Skin epidermis (tissue), 12 donors: ENCODE measurements at regions not wholly inside any gene's neighbourhood (a gene's known extent, or its start where the extent isn't known, plus 50 kb on each side); places are given as distances from the start of the nearest gene placed in this dataset.
"Not testable (repeated sequence)": the region's sequence is repeated elsewhere in the genome, so short reads cannot be mapped to it uniquely, and the experiment has no call there.

ENCODE experiments used
- H3K27ac ChIP-seq, 21 experiments: fragments of 200-600 bp; sonication (generic) in 11 of 21; one replicate each; pipeline ENCODE4 v1.5.0; 2020; ENCODE audit warnings: mild to moderate bottlenecking in 3 of 21, inconsistent platforms in 2 of 21, moderate library complexity in 2 of 21
- H3K4me3 ChIP-seq, 7 experiments: fragments of 200-600 bp; sonication (generic) in 2 of 7; one replicate each; pipeline ENCODE4 v1.5.0; 2020; ENCODE audit warnings: inconsistent platforms in 2 of 7, mild to moderate bottlenecking in 2 of 7, moderate library complexity in 1 of 7

DNA sequence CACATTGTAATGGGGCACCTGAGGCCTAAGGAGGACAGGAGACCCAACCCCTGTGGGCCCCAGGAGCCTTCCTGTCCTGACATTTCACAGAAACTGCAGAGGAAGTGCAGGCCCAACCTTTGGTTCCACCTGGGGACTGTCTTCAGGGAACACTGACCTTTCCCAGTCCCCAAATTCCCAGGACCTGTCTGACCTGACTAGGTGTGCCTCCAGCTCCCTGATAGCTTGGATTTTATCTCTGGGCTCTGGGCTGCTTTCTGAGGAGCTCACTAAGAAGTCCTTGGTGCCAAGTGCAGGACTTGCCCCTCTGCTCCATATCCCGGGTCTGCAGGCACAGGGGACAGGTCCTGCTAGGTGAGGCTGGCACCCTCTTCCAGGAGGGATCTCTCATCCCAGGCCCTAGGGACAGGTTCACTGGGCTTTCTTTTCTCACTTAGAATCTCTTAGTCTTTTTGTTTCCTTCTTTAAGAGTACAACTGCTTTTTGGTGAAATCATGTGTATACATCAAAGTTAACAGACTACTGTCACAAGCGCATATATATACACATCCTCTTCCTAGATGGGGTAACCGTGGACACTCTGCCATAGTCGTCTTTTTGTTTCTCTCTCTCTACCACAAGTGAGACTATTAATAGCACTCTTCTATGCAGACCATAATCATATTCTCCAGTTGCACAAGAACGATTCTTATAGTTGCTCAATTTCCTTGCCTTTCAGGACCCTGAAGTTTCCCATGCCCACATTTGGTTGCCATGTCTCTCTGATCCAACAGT, 72.0 kb upstream of the IGLL5 start:
- H3K4me3 ChIP-seq = no peak overlapping the region
- H3K27ac ChIP-seq = peak overlapping the region in 6 of 21 experiments; percentile 27 to 96 (median 52)

DNA sequence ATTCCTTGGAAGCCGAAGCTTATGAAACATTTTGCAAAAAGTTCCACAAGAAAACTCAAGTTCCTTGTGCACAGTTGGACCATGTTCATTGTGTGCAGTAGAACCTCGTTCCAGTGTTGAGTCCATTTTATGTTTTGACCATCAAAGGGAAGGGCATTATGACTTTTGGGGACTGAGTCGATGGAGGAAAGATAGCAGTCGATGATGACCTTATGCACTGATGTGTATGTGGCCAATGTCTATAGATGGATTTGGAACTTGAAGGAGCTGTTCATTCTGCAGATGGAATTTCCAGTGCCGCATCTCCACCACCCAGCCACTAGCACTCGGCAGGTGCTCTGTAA, 71.5 kb upstream of the IGLL5 start:
- Histone ChIP-seq H3K27ac (peak overlapping the region in 3 of 21 experiments; percentile 27 to 96 (median 71)), H3K4me3 (no peak overlapping the region)

DNA sequence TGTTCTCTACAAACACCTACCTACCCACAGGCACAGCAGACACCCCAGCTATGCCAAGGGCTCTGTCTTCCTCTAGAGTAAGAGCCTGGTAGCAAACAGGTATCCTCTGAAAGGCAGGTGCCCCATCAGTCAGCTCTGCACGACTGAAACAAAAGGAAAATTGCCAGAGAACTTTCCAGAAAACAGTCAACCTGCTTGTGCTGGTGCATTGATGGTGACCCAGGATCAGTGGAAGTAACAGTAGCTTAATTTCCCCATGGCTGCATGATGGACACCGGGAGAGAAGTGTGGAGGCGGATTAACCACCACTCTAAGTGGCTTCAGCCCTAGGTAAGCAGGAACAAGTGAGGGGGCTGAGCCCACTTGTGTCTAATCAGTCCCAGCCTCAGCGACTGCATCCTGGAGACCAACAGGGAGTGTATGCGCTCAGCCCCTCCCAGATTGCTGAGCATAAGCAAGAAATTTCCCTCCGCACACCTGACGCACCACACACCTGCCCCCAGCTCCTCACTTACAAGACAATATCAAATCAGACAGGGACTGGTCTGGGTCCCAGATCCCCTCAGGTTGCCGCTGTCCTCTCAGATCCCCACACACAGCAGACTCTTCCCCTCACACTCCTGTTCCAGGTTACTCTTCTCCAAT, 70.7 kb upstream of the IGLL5 start:
- Histone ChIP-seq H3K4me3 (no peak overlapping the region), H3K27ac (peak overlapping the region in 3 of 21 experiments; percentile 71 to 96 (median 93))

DNA sequence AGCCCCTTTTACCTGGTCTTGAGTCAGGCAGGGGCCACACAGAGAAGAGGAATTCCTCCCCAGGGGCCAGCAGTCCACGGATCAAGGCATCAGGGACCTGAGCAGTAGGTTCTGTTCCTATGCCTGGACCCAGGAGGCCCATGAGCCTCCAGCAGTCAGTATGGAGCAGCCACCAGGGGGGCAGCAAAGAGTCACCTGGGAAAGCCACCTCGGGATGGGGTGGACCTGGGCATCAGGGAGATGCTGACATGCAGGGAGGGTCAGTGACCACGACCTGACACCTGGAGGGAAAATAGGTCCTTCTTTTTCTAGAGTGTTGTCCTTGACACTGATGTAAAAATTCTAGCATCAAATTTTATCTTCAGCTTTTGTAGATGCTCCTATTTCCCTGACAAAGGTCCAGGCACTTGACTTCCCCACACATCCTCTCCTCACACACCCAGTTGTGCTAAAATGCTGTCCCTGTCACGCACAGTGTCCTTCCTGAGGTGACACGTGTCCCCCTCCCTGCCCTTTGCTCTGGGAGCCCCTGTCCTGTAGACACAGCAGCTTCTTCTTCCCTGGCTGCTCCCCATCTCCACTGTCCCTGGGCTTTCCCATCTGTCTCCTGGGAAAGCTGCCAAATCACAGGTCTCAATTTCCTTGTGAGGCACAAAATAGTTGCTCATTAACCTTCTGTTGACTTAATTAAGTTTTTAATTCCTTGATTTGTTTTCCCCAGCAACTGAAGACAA, 70.0 kb upstream of the IGLL5 start:
- H3K27ac ChIP-seq = peak overlapping the region in 3 of 21 experiments; percentile 71 to 96 (median 93)
- no peak overlapping the region for H3K4me3 ChIP-seq

DNA sequence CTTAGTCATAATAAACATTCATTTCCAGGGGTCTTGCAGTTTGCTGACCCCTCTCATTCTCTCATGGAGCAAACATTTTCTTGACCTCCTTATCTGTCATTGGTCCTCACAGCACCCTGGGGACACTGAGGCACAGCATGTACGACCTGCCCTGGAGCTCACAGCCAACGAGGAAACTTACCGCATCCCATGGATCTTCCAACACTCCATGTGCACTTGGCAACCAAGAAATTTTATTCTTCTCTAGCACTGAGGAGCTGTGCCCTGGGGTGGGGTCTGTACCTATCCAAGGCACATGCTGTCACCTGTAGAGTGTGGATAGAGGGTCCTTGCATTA, 69.4 kb upstream of the IGLL5 start:
- no peak overlapping the region for H3K4me3 ChIP-seq
- H3K27ac ChIP-seq = peak overlapping the region in 4 of 21 experiments; percentile 78 to 96 (median 91)

DNA sequence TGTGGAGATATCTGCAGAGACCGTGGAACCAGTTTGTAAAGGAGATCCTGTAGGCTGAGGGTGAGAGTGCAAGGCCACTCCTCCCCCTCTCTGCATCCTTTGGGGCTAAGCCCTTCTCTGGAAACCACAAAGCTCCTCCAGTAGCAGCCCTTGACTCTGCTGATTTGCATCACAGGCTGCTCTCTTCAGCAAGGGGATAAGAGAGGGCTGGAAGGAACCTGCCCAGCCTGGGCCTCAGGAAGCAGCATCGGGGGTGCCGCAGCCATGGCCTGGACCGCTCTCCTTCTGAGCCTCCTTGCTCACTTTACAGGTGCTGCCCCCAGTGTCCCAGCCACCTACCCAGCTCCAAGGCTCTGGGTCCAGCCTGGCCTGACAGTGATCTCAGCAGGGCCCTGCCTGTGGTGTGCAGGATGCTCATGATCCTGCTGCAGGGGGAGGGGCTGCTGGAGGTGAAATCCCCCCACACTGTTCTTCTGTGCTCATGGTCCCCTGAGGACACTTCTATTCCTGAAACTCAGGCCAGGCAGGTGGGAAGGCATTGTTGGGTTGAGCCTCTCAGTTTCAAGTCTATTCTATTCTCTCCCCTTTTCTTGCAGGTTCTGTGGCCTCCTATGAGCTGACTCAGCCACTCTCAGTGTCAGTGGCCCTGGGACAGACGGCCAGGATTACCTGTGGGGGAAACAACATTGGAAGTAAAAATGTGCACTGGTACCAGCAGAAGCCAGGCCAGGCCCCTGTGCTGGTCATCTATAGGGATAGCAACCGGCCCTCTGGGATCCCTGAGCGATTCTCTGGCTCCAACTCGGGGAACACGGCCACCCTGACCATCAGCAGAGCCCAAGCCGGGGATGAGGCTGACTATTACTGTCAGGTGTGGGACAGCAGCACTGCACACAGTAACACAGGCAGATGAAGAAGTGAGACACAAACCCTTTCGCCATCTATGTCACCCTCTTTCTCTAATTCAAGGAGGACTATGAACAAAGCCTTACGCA, 68.5 kb upstream of the IGLL5 start:
- H3K27ac ChIP-seq = peak overlapping the region in 14 of 21 experiments; percentile 28 to 96 (median 67)
- no peak overlapping the region for H3K4me3 ChIP-seq

DNA sequence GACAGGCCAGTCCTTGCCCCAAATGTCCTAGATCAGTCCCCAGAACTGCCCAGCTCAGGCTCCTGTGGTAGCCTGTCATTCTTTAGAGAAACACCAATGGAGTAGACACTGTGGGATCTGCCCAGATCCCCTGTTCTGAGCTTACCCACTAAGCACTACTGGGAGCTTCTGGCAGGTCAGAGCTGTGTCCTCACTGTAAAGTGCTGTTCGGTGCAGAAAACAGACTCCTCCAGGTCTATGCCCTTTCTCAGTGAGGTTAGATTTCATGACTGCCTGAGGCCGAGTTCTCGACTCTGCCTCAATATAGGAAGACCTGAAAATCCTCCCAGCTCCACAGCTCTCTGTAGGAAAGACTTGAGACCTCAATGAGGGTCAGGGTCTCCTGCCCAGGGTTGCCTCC, 67.5 kb upstream of the IGLL5 start:
- H3K4me3 ChIP-seq = no peak overlapping the region
- H3K27ac ChIP-seq = peak overlapping the region in 14 of 21 experiments; percentile 18 to 96 (median 64)

DNA sequence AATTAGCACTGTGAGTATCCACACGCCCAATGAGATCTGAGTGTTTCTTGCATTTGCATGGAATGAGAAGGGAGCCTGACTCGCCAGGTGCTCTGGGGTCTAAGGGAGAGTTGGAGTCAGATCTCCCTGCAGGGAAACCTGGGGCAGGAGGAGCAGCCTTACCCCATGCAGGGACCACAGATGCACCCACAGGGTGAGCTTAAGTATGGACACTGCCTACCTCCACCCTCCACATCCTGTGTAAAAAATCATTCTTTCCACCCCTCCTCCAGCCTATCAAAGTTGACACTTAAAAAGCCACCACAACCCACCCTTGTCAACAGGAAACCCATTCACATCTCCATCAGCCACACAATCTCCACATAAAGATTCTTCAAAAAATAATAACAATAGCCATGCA, 67.0 kb upstream of the IGLL5 start:
- Histone ChIP-seq H3K27ac (peak overlapping the region in 13 of 21 experiments; percentile 18 to 96 (median 70)), H3K4me3 (no peak overlapping the region)

DNA sequence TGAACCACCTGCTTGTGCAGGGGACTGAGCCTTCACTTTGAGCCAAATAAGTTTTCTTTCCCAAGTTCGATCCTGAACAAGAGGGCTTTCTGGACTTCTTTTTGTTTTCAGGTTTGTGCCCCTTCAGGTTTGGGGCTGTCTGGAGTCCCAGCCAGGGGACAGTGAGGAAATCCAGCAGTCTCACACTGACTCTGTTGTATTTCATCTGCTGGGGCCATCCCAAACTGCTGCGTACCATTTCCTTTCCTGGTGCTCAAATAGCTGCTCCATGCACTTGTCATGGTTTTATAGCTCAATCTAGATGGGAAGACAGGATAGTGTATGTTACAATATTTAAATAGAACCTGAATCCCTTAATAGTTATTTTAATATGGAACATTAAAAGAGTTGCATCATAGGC, 66.3 kb upstream of the IGLL5 start:
- Histone ChIP-seq H3K27ac (peak overlapping the region in 9 of 21 experiments; percentile 33 to 96 (median 74)), H3K4me3 (no peak overlapping the region)

DNA sequence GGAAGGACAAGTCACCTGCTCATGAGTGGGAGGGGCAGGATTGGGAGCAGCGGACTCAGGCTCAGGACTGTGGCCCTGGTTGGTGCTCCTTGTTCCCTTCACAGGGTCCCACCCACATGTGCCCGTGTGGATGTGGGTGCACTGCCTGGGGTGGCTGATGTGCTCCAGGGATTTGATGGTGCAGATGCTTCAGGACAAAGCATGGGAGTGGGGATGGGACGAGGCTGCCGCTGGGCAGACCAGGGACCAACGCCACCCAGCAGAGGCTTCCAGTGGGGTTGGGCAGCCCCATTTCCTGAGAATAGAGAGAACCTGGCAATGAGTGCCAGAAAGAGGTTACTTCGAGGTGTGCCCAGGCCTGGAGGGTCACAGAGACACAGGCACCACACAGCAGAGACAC, 65.5 kb upstream of the IGLL5 start:
- Histone ChIP-seq H3K4me3 (no peak overlapping the region), H3K27ac (peak overlapping the region in 10 of 21 experiments; percentile 8 to 96 (median 73))

DNA sequence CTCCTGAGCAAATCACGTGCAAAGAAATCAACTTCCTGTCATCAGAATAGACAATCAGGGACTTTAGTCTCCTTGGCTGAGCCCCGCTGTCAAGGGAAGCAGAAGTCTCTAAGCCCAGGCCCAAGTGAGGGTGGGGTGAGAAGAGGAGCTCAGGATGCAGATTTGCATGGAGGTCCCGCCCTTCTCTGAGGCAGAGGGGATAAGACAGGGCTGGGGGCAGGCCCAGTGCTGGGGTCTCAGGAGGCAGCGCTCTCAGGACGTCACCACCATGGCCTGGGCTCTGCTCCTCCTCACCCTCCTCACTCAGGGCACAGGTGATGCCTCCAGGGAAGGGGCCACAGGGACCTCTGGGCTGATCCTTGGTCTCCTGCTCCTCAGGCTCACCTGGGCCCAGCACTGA, 65.1 kb upstream of the IGLL5 start:
- not testable (repeated sequence) for H3K4me3 ChIP-seq
- H3K27ac ChIP-seq = peak overlapping the region in 12 of 21 experiments; percentile 8 to 96 (median 66)

DNA sequence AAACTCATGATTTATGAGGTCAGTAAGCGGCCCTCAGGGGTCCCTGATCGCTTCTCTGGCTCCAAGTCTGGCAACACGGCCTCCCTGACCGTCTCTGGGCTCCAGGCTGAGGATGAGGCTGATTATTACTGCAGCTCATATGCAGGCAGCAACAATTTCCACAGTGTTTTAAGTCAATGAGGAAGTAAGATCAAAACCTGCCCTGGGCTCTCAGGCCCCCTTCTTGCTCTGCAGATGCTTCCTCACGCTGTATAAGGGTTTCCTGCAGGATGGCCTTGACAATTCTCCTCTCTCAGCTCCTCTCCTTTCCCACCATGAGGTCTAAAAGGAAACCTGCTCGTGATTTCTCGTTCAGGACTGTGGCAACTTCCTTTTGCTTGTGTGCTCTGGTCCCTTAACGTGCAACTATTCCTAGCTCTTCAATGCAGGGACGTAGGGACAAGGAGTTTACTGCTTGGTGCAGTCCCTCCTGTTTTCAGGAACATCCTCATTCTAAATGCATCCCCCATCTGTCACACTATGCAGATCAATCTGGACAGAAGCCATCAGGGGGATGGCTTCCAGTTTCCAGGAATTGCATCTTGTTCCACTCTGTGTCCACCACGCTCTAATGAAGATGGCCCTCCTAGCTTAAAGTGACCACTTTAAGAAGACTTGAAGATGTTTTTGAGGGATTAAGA, 64.3 kb upstream of the IGLL5 start:
- peak overlapping the region in 6 of 21 experiments; percentile 61 to 96 (median 80) for H3K27ac ChIP-seq
- no peak overlapping the region for H3K4me3 ChIP-seq

DNA sequence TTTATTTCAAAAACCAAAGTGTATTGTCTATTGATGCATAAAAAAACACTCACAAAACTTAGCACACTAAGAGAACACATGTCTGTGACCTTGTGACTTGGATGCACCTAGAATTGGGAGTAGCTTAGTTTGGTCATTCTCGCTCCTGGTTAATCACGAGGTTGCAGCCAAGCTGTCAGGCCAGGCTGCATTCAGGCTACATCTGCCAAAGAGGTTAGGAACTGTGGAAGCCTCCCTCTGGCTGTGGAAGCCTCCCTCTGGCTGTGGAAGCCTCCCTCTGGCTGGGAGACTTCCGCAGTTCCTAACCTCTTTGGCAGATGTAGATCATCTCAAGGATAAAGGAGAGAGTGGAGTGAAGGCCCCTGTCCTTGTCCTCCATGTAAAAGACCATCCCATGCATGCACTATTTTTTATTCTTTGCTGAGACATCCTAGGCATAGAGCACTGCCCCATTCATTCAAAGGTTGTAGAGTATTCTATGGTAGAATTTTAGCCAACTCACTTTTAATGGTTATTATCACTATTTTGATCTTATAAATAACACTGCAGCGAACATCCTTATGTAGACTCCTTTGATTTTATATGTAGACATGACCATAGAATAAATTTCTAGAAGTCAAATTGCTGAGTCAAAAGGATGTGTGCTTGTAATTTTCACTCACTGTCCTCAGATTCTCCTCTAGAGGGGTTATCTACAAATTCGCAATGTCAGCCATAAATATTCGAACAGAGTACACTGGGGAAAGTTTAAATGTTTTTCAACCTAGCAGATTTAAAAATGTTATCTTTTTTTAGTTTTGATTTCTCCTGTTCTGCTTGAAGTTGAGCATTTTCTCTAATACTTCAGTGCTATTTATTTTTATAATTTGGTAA, 63.0 kb upstream of the IGLL5 start:
- H3K27ac ChIP-seq = no peak overlapping the region
- no peak overlapping the region for H3K4me3 ChIP-seq

DNA sequence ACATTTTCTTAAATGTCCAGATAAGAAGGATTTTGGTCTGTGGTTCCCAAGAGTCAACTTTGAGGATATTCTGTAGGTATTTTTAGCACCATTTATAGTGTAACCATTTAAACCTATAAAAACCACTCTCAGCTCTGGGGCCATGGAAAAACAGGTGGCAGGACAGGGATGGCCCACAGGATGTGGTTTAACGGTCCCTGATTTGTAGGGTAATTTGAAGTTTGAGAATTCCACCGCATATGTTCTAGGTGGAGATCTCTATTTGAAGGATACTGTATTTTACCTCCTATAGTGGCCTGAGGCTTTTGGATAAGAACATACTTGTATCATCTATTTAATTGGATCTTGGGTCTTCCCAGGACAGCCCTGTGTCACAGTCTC, 62.4 kb upstream of the IGLL5 start:
- Histone ChIP-seq H3K27ac (no peak overlapping the region), H3K4me3 (no peak overlapping the region)

DNA sequence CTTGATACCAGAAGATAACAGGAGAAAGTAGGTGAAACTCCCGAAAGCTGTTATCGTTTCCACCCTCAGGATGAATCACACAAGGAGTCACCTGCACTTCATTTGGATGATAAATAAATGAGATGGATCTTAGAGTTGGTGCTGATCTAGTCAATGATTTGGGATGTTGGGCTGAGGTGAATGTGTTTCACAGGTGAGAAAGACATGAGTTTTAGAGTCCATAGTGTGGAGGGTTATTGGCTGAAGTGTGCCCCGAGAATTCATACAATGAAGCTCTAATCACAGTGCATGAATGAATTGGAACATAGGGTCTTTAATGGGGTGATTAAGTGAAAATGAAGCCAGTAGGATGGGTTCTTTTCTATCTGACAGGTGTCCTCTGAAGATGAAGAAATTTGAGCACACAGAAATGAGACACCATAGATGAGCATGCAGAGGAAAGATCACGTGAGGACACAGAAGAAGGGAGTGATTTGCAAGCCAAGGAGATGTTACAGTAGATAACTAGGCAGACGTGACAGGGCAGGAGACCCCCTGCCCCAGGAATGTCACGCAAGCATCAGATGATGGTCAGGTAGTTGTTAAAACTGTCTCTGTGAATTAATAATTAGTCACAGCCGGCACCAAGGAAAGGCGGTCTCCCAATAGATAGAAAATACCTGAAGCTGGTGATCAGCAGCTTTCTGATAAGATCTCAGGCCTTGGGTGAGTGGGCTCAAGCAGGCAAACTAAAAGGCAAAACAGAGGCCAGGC, 60.3 kb upstream of the IGLL5 start:
- H3K27ac ChIP-seq = no peak overlapping the region
- no peak overlapping the region for H3K4me3 ChIP-seq

DNA sequence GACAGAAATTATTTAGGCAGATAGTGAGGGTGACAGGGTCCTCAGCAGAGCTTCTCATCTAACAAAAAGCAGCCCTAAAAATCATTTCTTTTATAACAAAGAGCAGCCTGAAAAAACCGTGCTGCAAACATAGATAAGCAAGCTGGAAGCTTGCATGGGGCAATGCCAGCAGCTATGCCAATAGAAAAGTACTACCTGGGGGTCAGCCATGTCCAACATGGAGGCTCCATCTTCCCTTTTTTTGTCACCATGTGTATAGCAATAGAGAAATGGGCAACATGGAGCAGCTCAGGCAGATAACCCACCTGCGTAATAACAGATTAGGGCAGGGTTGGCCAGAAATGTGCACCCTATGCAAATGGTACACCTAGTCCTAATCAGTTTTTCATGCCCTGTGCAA, 57.4 kb upstream of the IGLL5 start:
- Histone ChIP-seq H3K27ac (no peak overlapping the region), H3K4me3 (no peak overlapping the region)

DNA sequence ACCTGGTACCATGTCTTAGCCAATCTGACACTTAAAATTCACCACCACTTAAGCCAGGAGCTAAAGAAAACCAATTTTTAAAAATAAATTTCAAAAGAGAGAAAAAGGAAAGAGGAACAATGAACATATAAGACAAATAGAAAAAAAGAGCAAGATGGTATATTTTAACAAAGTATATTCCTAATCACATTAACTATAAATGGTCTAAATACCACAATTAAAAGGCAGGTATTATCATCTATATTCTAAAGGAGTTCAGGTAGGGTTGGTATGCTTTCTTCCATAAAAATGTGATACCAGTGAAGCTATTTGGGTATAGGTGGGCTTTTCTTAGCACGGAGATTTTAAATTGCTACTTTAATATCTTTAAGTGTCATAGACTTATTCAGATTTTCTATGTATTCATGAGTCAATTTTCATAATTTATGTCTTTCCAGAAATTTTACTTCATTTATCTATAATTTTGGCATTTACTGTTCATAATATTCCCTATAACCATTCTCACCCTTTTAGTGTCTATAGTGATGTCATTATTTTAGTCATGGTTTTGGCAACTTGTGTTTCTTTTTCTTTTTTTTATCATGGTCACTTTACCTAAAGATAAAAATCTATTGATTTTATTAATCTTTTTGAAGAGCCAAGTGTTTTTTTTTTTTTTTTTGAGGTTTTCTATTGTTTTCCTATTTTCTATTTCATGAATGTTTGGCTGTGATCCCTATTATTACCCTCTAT, 56.5 kb upstream of the IGLL5 start:
- Histone ChIP-seq H3K4me3 (no peak overlapping the region), H3K27ac (no peak overlapping the region)
